H1 (cell line): ENCODE measurements at regions not wholly inside any gene's neighbourhood (a gene's known extent, or its start where the extent isn't known, plus 50 kb on each side); places are given as distances from the start of the nearest gene placed in this dataset.
"Not testable (repeated sequence)": the region's sequence is repeated elsewhere in the genome, so short reads cannot be mapped to it uniquely, and the experiment has no call there.

Experiments
- ATF2 ChIP-seq: IDR thresholded peaks from 2 replicates; pipeline ENCODE4 v1.6.1; 2012; ENCODE audit warnings: low read length, inconsistent platforms
- BACH1 ChIP-seq: IDR thresholded peaks from 2 replicates; pipeline ENCODE4 v1.6.1; 2012; ENCODE audit warnings: low read length, improper control_type of control experiment
- CTCF ChIP-seq, 3 experiments: IDR thresholded peaks; 1 replicate in 2 of 3; 2 replicates in 1 of 3; pipeline versions ENCODE4 v1.5.1 to v1.6.1; 2011; ENCODE audit warnings: low read length in 3 of 3, mild to moderate bottlenecking in 3 of 3, inconsistent platforms in 2 of 3, low read depth in 1 of 3, moderate library complexity in 1 of 3; ENCODE audit not compliant: insufficient read depth in 1 of 3; ENCODE audit errors: control extremely low read depth in 1 of 3
- EP300 ChIP-seq, 2 experiments: IDR thresholded peaks; 1 replicate in 1 of 2; 2 replicates in 1 of 2; pipeline ENCODE4 v1.6.1; 2011 to 2012; ENCODE audit warnings: low read depth in 2 of 2, low read length in 2 of 2, mild to moderate bottlenecking in 2 of 2, borderline replicate concordance in 1 of 2, inconsistent platforms in 1 of 2, moderate library complexity in 1 of 2
- MAFK ChIP-seq: IDR thresholded peaks from 2 replicates; pipeline ENCODE4 v1.6.1; 2012; ENCODE audit warnings: low read depth, mild to moderate bottlenecking, improper control_type of control experiment, low read length
- POLR2AphosphoS5 ChIP-seq: IDR thresholded peaks from 2 replicates; pipeline ENCODE4 v1.6.1; 2011; ENCODE audit warnings: low read depth, low read length
- SIN3A ChIP-seq, 2 experiments: IDR thresholded peaks in 1 of 2; conservative IDR thresholded peaks in 1 of 2; 2 replicates each; pipeline ENCODE4 v1.6.1; 2011 to 2012; ENCODE audit warnings: low read length in 2 of 2, improper control_type of control experiment in 1 of 2, low read depth in 1 of 2, mild to moderate bottlenecking in 1 of 2
- TEAD4 ChIP-seq: IDR thresholded peaks from 2 replicates; pipeline ENCODE4 v1.6.1; 2012; ENCODE audit warnings: low read depth, low read length, inconsistent platforms, mixed read lengths

- TF ChIP-seq SIN3A (conservative IDR thresholded peaks at IDR 0.05 in 1 of 2, IDR thresholded peaks at IDR 0.05 in 1 of 2; ENCODE audit: low read depth in 1 of 2, low read length in 2 of 2); POLR2AphosphoS5; EP300 (IDR thresholded peaks at IDR 0.05; ENCODE audit: borderline replicate concordance in 1 of 2, low read depth in 2 of 2, low read length in 2 of 2); CTCF (IDR thresholded peaks at IDR 0.05; ENCODE audit: control extremely low read depth in 1 of 3, insufficient read depth in 1 of 3, low read depth in 1 of 3, low read length in 3 of 3); TEAD4; MAFK; BACH1; ATF2: not testable (repeated sequence)
These were observed 93.5 kb upstream of the THOC3 start for GRCh38 chr5:176061660-176062059.
